Fibroblast of the aortic adventitia (primary cell): ENCODE measurements at regions not wholly inside any gene's neighbourhood (a gene's known extent, or its start where the extent isn't known, plus 50 kb on each side); places are given as distances from the start of the nearest gene placed in this dataset.
"Not testable (repeated sequence)": the region's sequence is repeated elsewhere in the genome, so short reads cannot be mapped to it uniquely, and the experiment has no call there.

Source experiments
- DNase-seq: peaks from one replicate; pipeline ENCODE4 v3.0.0-alpha.2; 2010; ENCODE audit warnings: low read depth
- H3K4me3 ChIP-seq: 2 replicates; pipeline ENCODE4 v1.5.1; 2011; ENCODE audit warnings: low read depth, mild to moderate bottlenecking, control low read depth, low read length, moderate library complexity
- CTCF ChIP-seq: IDR thresholded peaks from 2 replicates; pipeline ENCODE4 v1.5.1; 2011; ENCODE audit warnings: mild to moderate bottlenecking, low read length, control low read depth, inconsistent platforms; ENCODE audit not compliant: insufficient read depth

- no peak for TF ChIP-seq CTCF
These were observed 57.0 kb downstream of the MSTN start for GRCh38 chr2:190005513-190005912.

GRCh38 chr2:189999661-190000060, 62.9 kb downstream of the MSTN start:
- DNase-seq: no peak
- TF ChIP-seq CTCF: no peak

More at GRCh38 chr2:190005513-190005912, 57.0 kb downstream of the MSTN start:
- no peak for DNase-seq
- no peak overlapping the region for H3K4me3 ChIP-seq

GRCh38 chr2:189998665-189999064, 63.9 kb downstream of the MSTN start:
- DNase-seq, H3K4me3 ChIP-seq: not testable (repeated sequence)

More at GRCh38 chr2:189999661-190000060, 62.9 kb downstream of the MSTN start:
- no peak overlapping the region for H3K4me3 ChIP-seq

- DNase-seq: no peak
- no peak for TF ChIP-seq CTCF
- no peak overlapping the region for H3K4me3 ChIP-seq
These were observed 65.5 kb downstream of the MSTN start for GRCh38 chr2:189997016-189997415.

- H3K4me3 ChIP-seq: no peak overlapping the region
- no peak for DNase-seq
- TF ChIP-seq CTCF: no peak
These were observed 66.8 kb downstream of the MSTN start for GRCh38 chr2:189995679-189996078.

- peak; percentile 4 for DNase-seq
- no peak overlapping the region for H3K4me3 ChIP-seq
- TF ChIP-seq CTCF: peak; percentile 56
These were observed 79.6 kb downstream of the MSTN start for GRCh38 chr2:189982780-189983394.

- DNase-seq: no peak
- no peak for TF ChIP-seq CTCF
- no peak overlapping the region for H3K4me3 ChIP-seq
These were observed 80.4 kb downstream of the MSTN start for GRCh38 chr2:189982087-189982486.

GRCh38 chr2:189976488-189976887, 86.0 kb downstream of the MSTN start:
- DNase-seq, H3K4me3 ChIP-seq: not testable (repeated sequence)
